Body of pancreas (tissue), 4 donors: ENCODE measurements at regions not wholly inside any gene's neighbourhood (a gene's known extent, or its start where the extent isn't known, plus 50 kb on each side); places are given as distances from the start of the nearest gene placed in this dataset.
A peak's percentile ranks its signal among the peaks of the same experiment; 100 is the strongest.

Experiments
- ATAC-seq: fragments of 150-250 bp; one replicate; pipeline ENCODE4 v1.9.1; 2016
- DNase-seq, 4 donors: peaks; one replicate each; pipeline ENCODE4 v3.0.0-alpha.2; 2019
- H3K27ac ChIP-seq, 4 donors: fragments of 200-600 bp; sonication (generic); 1 replicate in 3 of 4; 2 replicates in 1 of 4; pipeline versions ENCODE4 v1.5.1 to v1.6.1; 2016 to 2019; ENCODE audit warnings: mild to moderate bottlenecking in 1 of 4, mixed read lengths in 1 of 4, moderate library complexity in 1 of 4
- H3K27me3 ChIP-seq, 2 donors: fragments of 200-600 bp; sonication (generic); one replicate each; pipeline ENCODE4 v1.6.0; 2016; ENCODE audit warnings: mild to moderate bottlenecking in 1 of 2
- H3K36me3 ChIP-seq, 2 donors: fragments of 200-600 bp; sonication (generic); replicated peaks in 1 of 2; 2 replicates each; pipeline ENCODE4 v1.5.1; 2016; ENCODE audit warnings: low read depth in 2 of 2; ENCODE audit not compliant: insufficient read depth in 1 of 2
- H3K4me1 ChIP-seq: fragments of 200-600 bp; sonication (generic); one replicate; pipeline ENCODE4 v1.6.0; 2016
- H3K4me3 ChIP-seq, 2 donors: fragments of 200-600 bp; sonication (generic); 1 replicate in 1 of 2; 2 replicates in 1 of 2; pipeline ENCODE4 v1.5.1; 2016 to 2019
- H3K9me3 ChIP-seq, 3 donors: fragments of 200-600 bp; sonication (generic); 1 replicate in 2 of 3; 2 replicates in 1 of 3; pipeline ENCODE4 v1.5.1; 2016
- CTCF ChIP-seq, 7 experiments: fragments of 450-650 bp in 4 of 7; fragments of 200-600 bp in 3 of 7; sonication (generic) in 3 of 7; IDR thresholded peaks; one replicate each; pipeline ENCODE4 v1.5.1; 2016 to 2019; ENCODE audit warnings: antibody characterized with exemption in 7 of 7
- POLR2A ChIP-seq, 3 donors: fragments of 450-650 bp; IDR thresholded peaks; one replicate each; pipeline ENCODE4 v1.6.1; 2016; ENCODE audit warnings: antibody characterized with exemption in 3 of 3, mild to moderate bottlenecking in 2 of 3
- WGBS, 2 donors: methylation state at CpG; one replicate each; pipeline ENCODE4 v1.1.5; 2017; 5-methylcytosine and 5-hydroxymethylcytosine counted together
- intact Hi-C: fragments of 100-400 bp; cut with DNase I; formaldehyde crosslinking; loops from one replicate; pipeline ENCODE4 v1.15.1; 2023

- intact Hi-C loops, result no loop called here
- Histone ChIP-seq H3K27me3 (no peaks in the 10 kb centered on the region), H3K4me3 (no peak overlapping the region), H3K4me1 (peaks cover 4% of the 10 kb centered on the region), H3K9me3 (no peaks in the 10 kb centered on the region), H3K36me3 (no peaks in the 10 kb centered on the region), H3K27ac (no peak overlapping the region)
- 77 to 79% methylated on average over 2 to 4 of the region's 4 CpGs for WGBS, 2 donors
- TF ChIP-seq CTCF (IDR thresholded peaks at IDR 0.05) (no peak), POLR2A (IDR thresholded peaks at IDR 0.05) (no peak)
- ATAC-seq (no peak), DNase-seq (no peak)
These were observed 146.6 kb downstream of the IRX5 start for GRCh38 chr16:55077266-55077665.

- H3K4me1 ChIP-seq, result peaks cover 13% of the 10 kb centered on the region
- no peaks in the 10 kb centered on the region for H3K27me3 ChIP-seq
- H3K4me3 ChIP-seq, result no peak overlapping the region
- H3K27ac ChIP-seq, result no peak overlapping the region
- H3K9me3 ChIP-seq, result no peaks in the 10 kb centered on the region
- H3K36me3 ChIP-seq, result no peaks in the 10 kb centered on the region
- no peak for DNase-seq
- no peak for ATAC-seq
- intact Hi-C loops, result no loop called here
- TF ChIP-seq POLR2A (IDR thresholded peaks at IDR 0.05), result no peak
- WGBS, 2 donors, result 90 to 100% methylated on average over 3 to 5 of the region's 5 CpGs
These were observed 147.5 kb downstream of the IRX5 start for GRCh38 chr16:55078153-55078552.

- no peak overlapping the region for H3K27ac ChIP-seq
- intact Hi-C loops, result no loop called here
- DNase-seq (no peak), ATAC-seq (no peak)
- no peak for TF ChIP-seq POLR2A (IDR thresholded peaks at IDR 0.05)
- no peak for TF ChIP-seq CTCF (IDR thresholded peaks at IDR 0.05)
- whole genome bisulfite sequencing, 2 donors, result 85% methylated on average over 8 of the region's 8 CpGs
- no peak overlapping the region for H3K4me3 ChIP-seq
- H3K9me3 ChIP-seq, result no peaks in the 10 kb centered on the region
- H3K27me3 ChIP-seq, result no peaks in the 10 kb centered on the region
- H3K4me1 ChIP-seq, result peaks cover 14% of the 10 kb centered on the region
- no peaks in the 10 kb centered on the region for H3K36me3 ChIP-seq
These were observed 148.2 kb downstream of the IRX5 start for GRCh38 chr16:55078699-55079410.

GRCh38 chr16:55081622-55082590 lies 151.2 kb downstream of the IRX5 start:
- peak; percentile 93 for ATAC-seq
- no peaks in the 10 kb centered on the region for H3K36me3 ChIP-seq
- no peaks in the 10 kb centered on the region for H3K9me3 ChIP-seq
- intact Hi-C loops, result no loop called here
- no peak overlapping the region for H3K4me3 ChIP-seq
- H3K27ac ChIP-seq, result peak overlapping the region in 3 of 4 donors; percentile 30 to 41 (median 40)
- no peaks in the 10 kb centered on the region for H3K27me3 ChIP-seq
- 35 to 43% methylated on average over 16 of the region's 16 CpGs for WGBS, 2 donors
- TF ChIP-seq CTCF (IDR thresholded peaks at IDR 0.05), result no peak
- TF ChIP-seq POLR2A (IDR thresholded peaks at IDR 0.05), result no peak
- peak; percentile 68 to 81 (median 74) for DNase-seq
- peaks cover 14% of the 10 kb centered on the region for H3K4me1 ChIP-seq

GRCh38 chr16:55082591-55082976 lies 151.9 kb downstream of the IRX5 start:
- TF ChIP-seq POLR2A (IDR thresholded peaks at IDR 0.05), result no peak
- no peak for TF ChIP-seq CTCF (IDR thresholded peaks at IDR 0.05)
- peaks cover 14% of the 10 kb centered on the region for H3K4me1 ChIP-seq
- intact Hi-C loops, result no loop called here
- H3K36me3 ChIP-seq, result no peaks in the 10 kb centered on the region
- peak overlapping the region in 3 of 4 donors; percentile 30 to 41 (median 40) for H3K27ac ChIP-seq
- 31 to 36% methylated on average over 5 of the region's 5 CpGs for WGBS, 2 donors
- H3K4me3 ChIP-seq, result no peak overlapping the region
- no peak for DNase-seq
- no peaks in the 10 kb centered on the region for H3K9me3 ChIP-seq
- H3K27me3 ChIP-seq, result no peaks in the 10 kb centered on the region
- ATAC-seq, result peak; percentile 47
